Osteoblast (primary cell): ENCODE measurements at regions not wholly inside any gene's neighbourhood (a gene's known extent, or its start where the extent isn't known, plus 50 kb on each side); places are given as distances from the start of the nearest gene placed in this dataset.

ENCODE experiments used
- DNase-seq: peaks from one replicate; pipeline ENCODE4 v3.0.0; 2011; ENCODE audit warnings: low spot score, mixed read lengths; ENCODE audit not compliant: insufficient read length; ENCODE audit errors: missing footprints
- H2AFZ ChIP-seq: 2 replicates; pipeline ENCODE4 v1.6.0; 2011; ENCODE audit warnings: mild to moderate bottlenecking, low read length
- H3K27ac ChIP-seq: 2 replicates; pipeline ENCODE4 v1.5.1; 2011; ENCODE audit warnings: mild to moderate bottlenecking, low read depth, low read length, moderate library complexity
- H3K27me3 ChIP-seq: 2 replicates; pipeline ENCODE4 v1.6.0; 2012; ENCODE audit warnings: mild to moderate bottlenecking, control low read depth, inconsistent platforms, low read length, moderate library complexity; ENCODE audit not compliant: insufficient read depth
- H3K36me3 ChIP-seq: 2 replicates; pipeline ENCODE4 v1.5.1; 2011; ENCODE audit warnings: mild to moderate bottlenecking, low read length, control low read depth, moderate library complexity; ENCODE audit not compliant: insufficient read depth
- H3K4me1 ChIP-seq: 2 replicates; pipeline ENCODE4 v1.5.1; 2011; ENCODE audit warnings: mild to moderate bottlenecking, low read length, control low read depth, moderate library complexity; ENCODE audit not compliant: insufficient read depth
- H3K4me2 ChIP-seq: 2 replicates; pipeline ENCODE4 v1.6.0; 2011; ENCODE audit warnings: mild to moderate bottlenecking, low read length; ENCODE audit not compliant: insufficient read depth
- H3K4me3 ChIP-seq: fragments of 200-600 bp; sonication (generic); 3 replicates; pipeline ENCODE4 v1.5.1; 2012; ENCODE audit warnings: mild to moderate bottlenecking, low read length, inconsistent platforms; ENCODE audit not compliant: insufficient read depth
- H3K79me2 ChIP-seq: 2 replicates; pipeline ENCODE4 v1.6.0; 2012; ENCODE audit warnings: mild to moderate bottlenecking, low read length, control low read depth, inconsistent platforms; ENCODE audit not compliant: insufficient read depth
- H3K9me3 ChIP-seq: 2 replicates; pipeline ENCODE4 v1.5.1; 2011; ENCODE audit warnings: low read depth, low read length, control low read depth
- H4K20me1 ChIP-seq: 2 replicates; pipeline ENCODE4 v1.6.0; 2012; ENCODE audit warnings: mild to moderate bottlenecking, low read length, control low read depth; ENCODE audit not compliant: insufficient read depth
- CTCF ChIP-seq: IDR thresholded peaks from 2 replicates; pipeline ENCODE4 v1.5.1; 2011; ENCODE audit warnings: mild to moderate bottlenecking, low read depth, low read length, moderate library complexity; ENCODE audit errors: extremely low read depth

GRCh38 chr3:76222201-76222600, 436.9 kb upstream of the ZNF717 start:
- DNase-seq, result no peak
- no peak overlapping the region for H3K4me3 ChIP-seq

GRCh38 chr3:76231258-76231657, 445.9 kb upstream of the ZNF717 start:
- Histone ChIP-seq H3K36me3 (no peaks in the 10 kb centered on the region), H3K79me2 (no peaks in the 10 kb centered on the region), H3K4me2 (no peak overlapping the region), H4K20me1 (no peaks in the 10 kb centered on the region), H3K27me3 (no peaks in the 10 kb centered on the region), H2AFZ (no peak overlapping the region), H3K4me3 (no peak overlapping the region), H3K4me1 (no peaks in the 10 kb centered on the region), H3K27ac (no peak overlapping the region), H3K9me3 (peaks cover 2% of the 10 kb centered on the region)
- no peak for DNase-seq
- no peak for TF ChIP-seq CTCF

More at GRCh38 chr3:76222201-76222600, 436.9 kb upstream of the ZNF717 start:
- no peaks in the 10 kb centered on the region for H3K36me3 ChIP-seq
- no peak overlapping the region for H3K27ac ChIP-seq
- TF ChIP-seq CTCF, result no peak
- H3K79me2 ChIP-seq, result no peaks in the 10 kb centered on the region
- no peaks in the 10 kb centered on the region for H3K27me3 ChIP-seq
- H3K9me3 ChIP-seq, result no peaks in the 10 kb centered on the region
- H3K4me2 ChIP-seq, result no peak overlapping the region
- H2AFZ ChIP-seq, result no peak overlapping the region
- no peaks in the 10 kb centered on the region for H4K20me1 ChIP-seq
- H3K4me1 ChIP-seq, result no peaks in the 10 kb centered on the region

- Histone ChIP-seq H3K4me2 (no peak overlapping the region), H3K4me1 (no peaks in the 10 kb centered on the region), H3K36me3 (no peaks in the 10 kb centered on the region), H2AFZ (no peak overlapping the region), H3K79me2 (no peaks in the 10 kb centered on the region), H4K20me1 (no peaks in the 10 kb centered on the region), H3K27ac (no peak overlapping the region), H3K27me3 (no peaks in the 10 kb centered on the region), H3K4me3 (no peak overlapping the region), H3K9me3 (no peaks in the 10 kb centered on the region)
- TF ChIP-seq CTCF, result no peak
- DNase-seq, result no peak
Measured at GRCh38 chr3:76242886-76243753, 457.8 kb upstream of the ZNF717 start.

GRCh38 chr3:76245073-76245472, 459.7 kb upstream of the ZNF717 start:
- no peaks in the 10 kb centered on the region for H4K20me1 ChIP-seq
- no peaks in the 10 kb centered on the region for H3K4me1 ChIP-seq
- no peaks in the 10 kb centered on the region for H3K79me2 ChIP-seq
- no peak for TF ChIP-seq CTCF
- no peaks in the 10 kb centered on the region for H3K36me3 ChIP-seq
- H2AFZ ChIP-seq, result no peak overlapping the region
- H3K4me2 ChIP-seq, result no peak overlapping the region
- H3K9me3 ChIP-seq, result no peaks in the 10 kb centered on the region
- no peak for DNase-seq
- H3K4me3 ChIP-seq, result no peak overlapping the region
- no peak overlapping the region for H3K27ac ChIP-seq
- H3K27me3 ChIP-seq, result no peaks in the 10 kb centered on the region
